Adrenal gland (tissue), 9 donors: ENCODE measurements at regions not wholly inside any gene's neighbourhood (a gene's known extent, or its start where the extent isn't known, plus 50 kb on each side); places are given as distances from the start of the nearest gene placed in this dataset.

Experiments
- DNase-seq, 7 donors: peaks; one replicate each; pipeline ENCODE4 v3.0.0-alpha.2; 2019 to 2020
- H3K27ac ChIP-seq, 5 donors: fragments of 200-600 bp; sonication (generic) in 4 of 5; 1 replicate in 3 of 5; 2 replicates in 2 of 5; pipeline versions ENCODE4 v1.5.1 to v1.8.0; 2016 to 2020; ENCODE audit warnings: mild to moderate bottlenecking in 1 of 5
- H3K27me3 ChIP-seq: fragments of 200-600 bp; 2 replicates; pipeline ENCODE4 v1.8.0; 2021
- H3K36me3 ChIP-seq, 2 donors: fragments of 200-600 bp; replicated peaks in 1 of 2; 1 replicate in 1 of 2; 2 replicates in 1 of 2; pipeline versions ENCODE4 v1.5.1 to v1.8.0; 2018 to 2022
- H3K4me1 ChIP-seq, 2 donors: fragments of 200-600 bp; replicated peaks in 1 of 2; 1 replicate in 1 of 2; 2 replicates in 1 of 2; pipeline versions ENCODE4 v1.5.1 to v1.8.0; 2018 to 2021
- H3K4me3 ChIP-seq, 4 donors: fragments of 200-600 bp; sonication (generic) in 3 of 4; one replicate each; pipeline ENCODE4 v1.5.1; 2016 to 2018
- H3K9me3 ChIP-seq, 3 donors: fragments of 200-600 bp; sonication (generic) in 1 of 3; replicated peaks in 1 of 3; 1 replicate in 2 of 3; 2 replicates in 1 of 3; pipeline versions ENCODE4 v1.5.1 to v1.8.0; 2016 to 2021
- POLR2A ChIP-seq, 2 donors: fragments of 450-650 bp; IDR thresholded peaks; one replicate each; pipeline ENCODE4 v1.6.1; 2017; ENCODE audit warnings: antibody characterized with exemption in 2 of 2, mild to moderate bottlenecking in 2 of 2, moderate library complexity in 1 of 2
- WGBS, 4 donors: extraction: QIAGEN DNeasy Blood & Tissue Kit in 2 of 4; methylation state at CpG; one replicate each; pipeline versions ENCODE4 v1.1.5 to v1.1.7; 2013 to 2017; 5-methylcytosine and 5-hydroxymethylcytosine counted together
- intact Hi-C, 2 donors: fragments of 100-400 bp; cut with DNase I; formaldehyde crosslinking; loops; one replicate each; pipeline versions ENCODE4 v1.14.1 to v1.15.0; 2022 to 2023
- TF ChIP-seq, protein P1 (sequence below), 6 experiments: fragments of 450-650 bp in 4 of 6; fragments of 200-600 bp in 2 of 6; sonication (generic) in 1 of 6; IDR thresholded peaks; 1 replicate in 5 of 6; 2 replicates in 1 of 6; pipeline versions ENCODE4 v1.5.1 to v1.8.0; 2016 to 2021; ENCODE audit warnings: antibody characterized with exemption in 6 of 6, mild to moderate bottlenecking in 2 of 6, moderate library complexity in 1 of 6
- donor health status: healthy with polysubstance abuse.
- donor health status: Bipolar disorder and iron deficiency.
- donor health status: DM: yes; HTN: yes; CAD: no.
- donor health status: DM: no; HTN: no; CAD: no.
- donor health status: DM: no; HTN: no; CAD: no.

DNA sequence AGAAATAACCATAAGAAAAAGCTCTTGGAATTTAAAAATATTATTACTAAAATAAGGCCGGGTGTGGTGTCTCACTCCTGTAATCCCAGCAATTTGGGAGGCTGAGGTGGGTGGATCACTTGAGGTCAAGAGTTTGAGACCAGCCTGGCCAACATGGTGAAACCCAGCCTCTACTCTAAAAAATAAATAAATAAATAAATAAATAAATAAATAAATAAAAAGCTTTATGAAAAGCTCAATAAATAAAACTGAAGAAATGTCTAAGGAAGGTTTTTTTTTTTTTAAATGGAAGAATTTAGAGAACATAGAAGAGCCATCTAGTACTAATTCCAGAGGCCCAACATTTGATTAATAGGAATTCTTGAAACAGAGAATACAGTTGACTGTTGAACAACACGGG lies 249.1 kb upstream of the PROX1 start:
- Histone ChIP-seq H3K27me3 (no peaks in the 10 kb centered on the region), H3K4me1 (no peaks in the 10 kb centered on the region), H3K36me3 (no peaks in the 10 kb centered on the region), H3K27ac (no peak overlapping the region), H3K4me3 (no peak overlapping the region), H3K9me3 (no peaks in the 10 kb centered on the region)
- intact Hi-C loops: no loop called here
- TF ChIP-seq POLR2A (IDR thresholded peaks at IDR 0.05): no peak
- TF ChIP-seq, protein P1, sequence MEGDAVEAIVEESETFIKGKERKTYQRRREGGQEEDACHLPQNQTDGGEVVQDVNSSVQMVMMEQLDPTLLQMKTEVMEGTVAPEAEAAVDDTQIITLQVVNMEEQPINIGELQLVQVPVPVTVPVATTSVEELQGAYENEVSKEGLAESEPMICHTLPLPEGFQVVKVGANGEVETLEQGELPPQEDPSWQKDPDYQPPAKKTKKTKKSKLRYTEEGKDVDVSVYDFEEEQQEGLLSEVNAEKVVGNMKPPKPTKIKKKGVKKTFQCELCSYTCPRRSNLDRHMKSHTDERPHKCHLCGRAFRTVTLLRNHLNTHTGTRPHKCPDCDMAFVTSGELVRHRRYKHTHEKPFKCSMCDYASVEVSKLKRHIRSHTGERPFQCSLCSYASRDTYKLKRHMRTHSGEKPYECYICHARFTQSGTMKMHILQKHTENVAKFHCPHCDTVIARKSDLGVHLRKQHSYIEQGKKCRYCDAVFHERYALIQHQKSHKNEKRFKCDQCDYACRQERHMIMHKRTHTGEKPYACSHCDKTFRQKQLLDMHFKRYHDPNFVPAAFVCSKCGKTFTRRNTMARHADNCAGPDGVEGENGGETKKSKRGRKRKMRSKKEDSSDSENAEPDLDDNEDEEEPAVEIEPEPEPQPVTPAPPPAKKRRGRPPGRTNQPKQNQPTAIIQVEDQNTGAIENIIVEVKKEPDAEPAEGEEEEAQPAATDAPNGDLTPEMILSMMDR (IDR thresholded peaks at IDR 0.05): no peak
- WGBS, 4 donors: 79 to 89% (median 84%) methylated on average over 2 of the region's 2 CpGs
- no peak for DNase-seq

- Histone ChIP-seq H3K4me3 (no peak overlapping the region), H3K4me1 (no peaks in the 10 kb centered on the region), H3K9me3 (no peaks in the 10 kb centered on the region), H3K27me3 (no peaks in the 10 kb centered on the region), H3K36me3 (no peaks in the 10 kb centered on the region), H3K27ac (no peak overlapping the region)
- intact Hi-C loops: no loop called here
- no peak for DNase-seq
- 68 to 81% (median 71%) methylated on average over 4 of the region's 4 CpGs for WGBS, 4 donors
- TF ChIP-seq, protein P1 (IDR thresholded peaks at IDR 0.05): no peak
- no peak for TF ChIP-seq POLR2A (IDR thresholded peaks at IDR 0.05)
Measured at GRCh38 chr1:213742992-213743391, 244.8 kb upstream of the PROX1 start.

DNA sequence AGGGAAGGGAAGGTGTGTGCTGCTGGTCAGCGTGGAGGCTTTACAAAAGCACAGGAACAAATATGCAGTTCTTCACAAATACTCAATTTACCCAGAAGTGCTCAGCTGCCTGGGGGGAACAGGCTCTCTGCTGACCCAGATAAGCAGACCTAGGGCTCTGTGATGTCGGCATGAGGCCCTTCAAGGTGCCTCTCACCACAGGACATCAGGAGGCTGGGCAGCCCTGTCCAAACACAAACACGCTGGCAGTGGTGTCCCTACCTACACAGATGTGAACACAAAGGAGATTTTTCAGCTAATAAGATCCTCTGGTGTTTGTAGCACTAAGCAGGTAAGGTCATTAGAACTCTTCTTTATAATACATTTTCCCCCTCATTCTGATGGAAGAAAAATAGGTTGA lies 243.0 kb upstream of the PROX1 start:
- no peak overlapping the region for H3K4me3 ChIP-seq
- intact Hi-C loops: no loop called here
- H3K27me3 ChIP-seq: no peaks in the 10 kb centered on the region
- H3K4me1 ChIP-seq: no peaks in the 10 kb centered on the region
- no peaks in the 10 kb centered on the region for H3K9me3 ChIP-seq
- DNase-seq: no peak
- TF ChIP-seq, protein P1 (IDR thresholded peaks at IDR 0.05): no peak
- no peak for TF ChIP-seq POLR2A (IDR thresholded peaks at IDR 0.05)
- H3K36me3 ChIP-seq: no peaks in the 10 kb centered on the region
- H3K27ac ChIP-seq: no peak overlapping the region
- WGBS, 4 donors: 54 to 75% (median 70%) methylated on average over 2 to 3 of the region's 3 CpGs

- TF ChIP-seq POLR2A (IDR thresholded peaks at IDR 0.05): no peak
- TF ChIP-seq, protein P1 (IDR thresholded peaks at IDR 0.05): no peak
- H3K27ac ChIP-seq: no peak overlapping the region
- no peaks in the 10 kb centered on the region for H3K36me3 ChIP-seq
- H3K4me3 ChIP-seq: no peak overlapping the region
- WGBS, 4 donors: 89 to 93% (median 91%) methylated on average over 7 to 8 of the region's 8 CpGs
- H3K9me3 ChIP-seq: no peaks in the 10 kb centered on the region
- DNase-seq: no peak
- H3K27me3 ChIP-seq: no peaks in the 10 kb centered on the region
- intact Hi-C loops: no loop called here
- H3K4me1 ChIP-seq: no peaks in the 10 kb centered on the region
Measured at GRCh38 chr1:213745451-213745850, 242.3 kb upstream of the PROX1 start.
